C4-2B (cell line): ENCODE measurements at regions not wholly inside any gene's neighbourhood (a gene's known extent, or its start where the extent isn't known, plus 50 kb on each side); places are given as distances from the start of the nearest gene placed in this dataset.

Experiments used
- ZFX ChIP-seq: fragments of 450-650 bp; IDR thresholded peaks from 2 replicates; pipeline ENCODE4 v1.6.1; 2017
- TF ChIP-seq, protein P1 (sequence below): fragments of 450-650 bp; conservative IDR thresholded peaks from 2 replicates; pipeline ENCODE4 v1.5.1; 2017; ENCODE audit warnings: mild to moderate bottlenecking

DNA sequence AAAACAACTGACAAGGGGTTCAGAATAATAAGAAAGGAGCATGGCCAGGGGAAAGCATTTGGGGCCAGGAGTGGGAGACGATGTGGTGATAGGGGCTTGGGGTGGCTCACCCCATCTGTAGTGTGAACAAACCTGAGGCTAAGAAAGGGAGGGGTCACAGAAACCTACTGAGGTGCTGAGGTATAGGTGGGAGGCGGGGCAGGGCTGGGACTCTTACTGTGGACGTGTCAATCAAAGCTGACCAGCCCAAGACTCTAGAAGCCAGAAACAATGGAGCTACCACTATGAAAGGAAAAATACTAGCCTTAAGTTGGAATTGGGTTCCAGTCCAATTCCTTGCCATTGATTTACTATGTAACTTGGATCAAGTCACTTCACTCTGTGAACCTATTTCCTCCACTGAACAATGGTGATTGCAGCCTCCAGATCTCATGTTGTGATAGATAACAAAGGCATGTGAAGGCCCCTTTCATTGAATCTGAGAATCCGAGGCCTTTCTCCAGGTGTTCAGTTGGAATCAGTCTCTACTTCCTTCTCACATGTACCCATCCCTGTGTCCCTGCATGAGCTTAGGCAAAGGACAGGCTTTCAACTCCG is 260.9 kb upstream of the HES1 start:
- TF ChIP-seq, protein P1, sequence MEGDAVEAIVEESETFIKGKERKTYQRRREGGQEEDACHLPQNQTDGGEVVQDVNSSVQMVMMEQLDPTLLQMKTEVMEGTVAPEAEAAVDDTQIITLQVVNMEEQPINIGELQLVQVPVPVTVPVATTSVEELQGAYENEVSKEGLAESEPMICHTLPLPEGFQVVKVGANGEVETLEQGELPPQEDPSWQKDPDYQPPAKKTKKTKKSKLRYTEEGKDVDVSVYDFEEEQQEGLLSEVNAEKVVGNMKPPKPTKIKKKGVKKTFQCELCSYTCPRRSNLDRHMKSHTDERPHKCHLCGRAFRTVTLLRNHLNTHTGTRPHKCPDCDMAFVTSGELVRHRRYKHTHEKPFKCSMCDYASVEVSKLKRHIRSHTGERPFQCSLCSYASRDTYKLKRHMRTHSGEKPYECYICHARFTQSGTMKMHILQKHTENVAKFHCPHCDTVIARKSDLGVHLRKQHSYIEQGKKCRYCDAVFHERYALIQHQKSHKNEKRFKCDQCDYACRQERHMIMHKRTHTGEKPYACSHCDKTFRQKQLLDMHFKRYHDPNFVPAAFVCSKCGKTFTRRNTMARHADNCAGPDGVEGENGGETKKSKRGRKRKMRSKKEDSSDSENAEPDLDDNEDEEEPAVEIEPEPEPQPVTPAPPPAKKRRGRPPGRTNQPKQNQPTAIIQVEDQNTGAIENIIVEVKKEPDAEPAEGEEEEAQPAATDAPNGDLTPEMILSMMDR = no peak
- no peak for TF ChIP-seq ZFX
